ENCODE measurements at regions not wholly inside any gene's neighbourhood (a gene's known extent, or its start where the extent isn't known, plus 50 kb on each side); places are given as distances from the start of the nearest gene placed in this dataset.

GRCh38 chr5:123803359-123803758 is 291.4 kb downstream of the CSNK1G3 start:
- no peak for TF ChIP-seq CTCF (IDR thresholded peaks at IDR 0.05)
- no peaks in the 10 kb centered on the region for H3K36me3 ChIP-seq
- H3K9me3 ChIP-seq, result no peaks in the 10 kb centered on the region
- no peak for ATAC-seq
- FAIRE-seq, result no peak
- no peak overlapping the region for H3K27ac ChIP-seq
- no peaks in the 10 kb centered on the region for H3K4me1 ChIP-seq
- H3K4me3 ChIP-seq, result no peak overlapping the region
- H3K27me3 ChIP-seq, result no peaks in the 10 kb centered on the region
- no peak for DNase-seq
- intact Hi-C loops (cut with DNase I), result no loop called here
- WGBS, 2 donors, result 84 to 88% methylated on average over 3 of the region's 3 CpGs

GRCh38 chr5:123802298-123802951 is 290.4 kb downstream of the CSNK1G3 start:
- WGBS, 2 donors, result 93 to 96% methylated on average over 4 of the region's 4 CpGs
- no peaks in the 10 kb centered on the region for H3K4me1 ChIP-seq
- no peaks in the 10 kb centered on the region for H3K9me3 ChIP-seq
- DNase-seq (no peak), ATAC-seq (no peak), FAIRE-seq (no peak)
- intact Hi-C loops (cut with DNase I), result no loop called here
- no peaks in the 10 kb centered on the region for H3K27me3 ChIP-seq
- H3K4me3 ChIP-seq, result no peak overlapping the region
- H3K36me3 ChIP-seq, result no peaks in the 10 kb centered on the region
- no peak for TF ChIP-seq CTCF (IDR thresholded peaks at IDR 0.05)
- no peak overlapping the region for H3K27ac ChIP-seq

- intact Hi-C loops (cut with DNase I), result no loop called here
- Histone ChIP-seq H3K27ac (no peak overlapping the region), H3K9me3 (no peaks in the 10 kb centered on the region), H3K36me3 (no peaks in the 10 kb centered on the region), H3K4me3 (no peak overlapping the region), H3K27me3 (no peaks in the 10 kb centered on the region), H3K4me1 (no peaks in the 10 kb centered on the region)
- WGBS, 2 donors, result 36 to 44% methylated on average over 1 of the region's 1 CpG
- DNase-seq (no peak), FAIRE-seq (no peak), ATAC-seq (no peak)
- no peak for TF ChIP-seq CTCF (IDR thresholded peaks at IDR 0.05)
These were observed 288.7 kb downstream of the CSNK1G3 start for GRCh38 chr5:123800640-123801039.

GRCh38 chr5:123795688-123796087 is 283.7 kb downstream of the CSNK1G3 start:
- Histone ChIP-seq H3K4me1 (no peaks in the 10 kb centered on the region), H3K27ac (no peak overlapping the region), H3K36me3 (no peaks in the 10 kb centered on the region), H3K27me3 (peaks cover 0 to 5% (median 0%) of the 10 kb centered on the region in 4 donors), H3K9me3 (no peaks in the 10 kb centered on the region), H3K4me3 (no peak overlapping the region)
- no peak for ATAC-seq
- no peak for TF ChIP-seq CTCF (IDR thresholded peaks at IDR 0.05)
- no peak for DNase-seq
- 93 to 94% methylated on average over 3 of the region's 3 CpGs for WGBS, 2 donors
- intact Hi-C loops (cut with DNase I), result no loop called here
- no peak for FAIRE-seq

GRCh38 chr5:123790226-123790625 is 278.2 kb downstream of the CSNK1G3 start:
- Histone ChIP-seq H3K36me3 (no peaks in the 10 kb centered on the region), H3K9me3 (no peaks in the 10 kb centered on the region), H3K4me3 (no peak overlapping the region), H3K27ac (no peak overlapping the region), H3K27me3 (peaks cover 0 to 5% (median 0%) of the 10 kb centered on the region in 4 donors), H3K4me1 (peaks cover 2 to 10% (median 9%) of the 10 kb centered on the region in 3 donors)
- TF ChIP-seq CTCF (IDR thresholded peaks at IDR 0.05), result no peak
- intact Hi-C loops (cut with DNase I), result no loop called here
- ATAC-seq, result no peak
- WGBS, 2 donors, result 77% methylated on average over 2 of the region's 2 CpGs
- no peak for DNase-seq
- no peak for FAIRE-seq
